Suppressor macrophage treated with lipopolysaccharide for 4 hours (primary cell): ENCODE measurements at regions not wholly inside any gene's neighbourhood (a gene's known extent, or its start where the extent isn't known, plus 50 kb on each side); places are given as distances from the start of the nearest gene placed in this dataset.

Experiments used
- DNase-seq: peaks from one replicate; pipeline ENCODE4 v3.0.0-alpha.2; 2020

DNA sequence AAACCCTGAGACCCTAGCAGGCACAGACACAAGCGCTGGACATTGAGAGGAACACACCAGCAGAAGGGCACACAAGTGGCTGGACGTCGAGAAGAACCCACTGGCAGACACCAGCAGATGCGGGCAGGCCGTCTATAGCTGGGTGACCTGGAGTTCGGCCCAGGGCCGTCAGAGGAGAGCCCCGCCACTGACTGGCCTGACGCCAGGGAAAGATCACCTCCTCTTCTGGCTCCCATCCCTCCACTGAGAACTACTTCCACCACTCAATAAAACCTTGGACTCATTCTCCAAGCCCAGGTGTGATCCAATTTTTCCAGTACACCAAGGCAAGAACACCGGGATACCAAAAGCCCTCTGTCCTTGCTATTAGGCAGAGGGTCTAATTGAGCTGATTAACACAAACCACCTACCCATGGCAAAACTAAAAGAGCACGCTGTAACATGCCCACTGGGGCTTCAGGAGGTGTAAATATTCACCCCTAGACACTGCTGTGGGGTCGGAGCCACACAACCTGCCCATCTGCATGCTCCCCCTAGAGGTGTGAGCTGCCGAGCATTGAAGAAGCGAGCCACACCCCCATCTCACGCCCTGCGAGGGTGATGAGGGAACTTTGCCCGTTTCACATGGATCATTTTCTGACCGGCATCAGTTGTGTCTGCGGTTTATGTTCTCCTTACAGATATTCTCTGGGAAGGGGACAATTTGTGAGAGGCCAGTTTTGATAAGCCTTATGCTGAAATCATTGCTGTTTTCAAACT lies 104.8 kb downstream of the HLX start:
- no peak for DNase-seq

DNA sequence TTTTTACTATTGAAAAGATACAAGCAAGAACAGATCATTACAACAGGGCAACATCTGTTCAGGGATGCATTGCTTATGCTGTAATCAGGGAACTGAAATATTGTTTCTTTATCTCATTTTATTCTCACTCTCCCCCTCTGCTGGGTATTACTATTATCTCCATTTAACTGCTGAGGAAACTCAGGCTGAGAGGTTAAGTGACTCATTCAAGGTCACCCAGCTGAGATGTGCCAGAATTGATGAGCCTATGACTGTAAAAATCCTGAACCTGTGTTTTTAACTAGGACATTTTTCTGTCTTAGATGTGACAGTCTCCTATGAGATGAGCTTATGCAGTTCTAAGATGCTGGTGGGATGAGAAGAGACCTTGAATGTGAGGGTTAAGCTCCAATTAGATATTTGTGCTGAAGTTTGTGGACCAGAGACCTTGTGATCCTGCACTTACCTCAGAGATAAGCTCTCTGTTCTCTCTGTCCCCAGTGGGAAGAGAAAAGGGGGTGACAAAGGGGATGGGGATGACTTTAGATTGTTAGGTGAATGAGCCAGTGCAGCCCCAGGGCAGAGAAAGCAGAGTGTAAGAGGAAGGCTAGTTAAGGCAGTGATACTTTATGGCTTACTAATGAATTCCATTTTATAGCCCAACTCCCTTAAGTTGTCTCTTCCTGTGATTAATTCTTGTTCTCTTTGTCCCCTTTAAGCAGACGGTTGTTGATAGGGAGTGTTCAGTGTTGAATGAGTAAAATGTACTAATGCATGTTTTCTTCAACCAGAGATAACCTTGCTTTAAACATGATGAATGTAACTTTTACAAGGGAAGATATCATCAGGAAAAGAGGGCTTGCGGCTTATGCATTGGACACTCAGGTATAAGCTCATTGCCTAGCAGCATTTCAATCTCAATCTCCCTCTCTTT lies 111.4 kb downstream of the HLX start:
- DNase-seq, result peak; percentile 58

DNA sequence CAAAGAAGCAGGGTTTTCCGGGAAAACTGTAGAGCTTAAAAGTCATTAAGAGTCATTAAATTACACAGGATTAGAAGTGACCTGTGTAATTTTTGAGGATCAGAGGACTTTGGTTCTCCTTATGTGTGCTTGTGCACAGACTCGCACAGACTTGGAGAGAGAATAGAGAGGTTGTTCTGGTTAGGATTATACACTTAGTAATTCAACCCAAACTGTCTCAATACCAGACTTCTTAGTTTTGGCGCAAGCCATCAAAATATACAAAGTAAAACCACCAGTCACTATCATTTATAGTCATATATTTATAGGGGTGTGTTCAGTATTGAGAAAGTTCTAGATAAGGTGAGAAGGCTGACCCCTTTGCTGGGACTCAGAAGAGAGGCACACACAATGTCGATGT lies 112.3 kb downstream of the HLX start:
- no peak for DNase-seq

DNA sequence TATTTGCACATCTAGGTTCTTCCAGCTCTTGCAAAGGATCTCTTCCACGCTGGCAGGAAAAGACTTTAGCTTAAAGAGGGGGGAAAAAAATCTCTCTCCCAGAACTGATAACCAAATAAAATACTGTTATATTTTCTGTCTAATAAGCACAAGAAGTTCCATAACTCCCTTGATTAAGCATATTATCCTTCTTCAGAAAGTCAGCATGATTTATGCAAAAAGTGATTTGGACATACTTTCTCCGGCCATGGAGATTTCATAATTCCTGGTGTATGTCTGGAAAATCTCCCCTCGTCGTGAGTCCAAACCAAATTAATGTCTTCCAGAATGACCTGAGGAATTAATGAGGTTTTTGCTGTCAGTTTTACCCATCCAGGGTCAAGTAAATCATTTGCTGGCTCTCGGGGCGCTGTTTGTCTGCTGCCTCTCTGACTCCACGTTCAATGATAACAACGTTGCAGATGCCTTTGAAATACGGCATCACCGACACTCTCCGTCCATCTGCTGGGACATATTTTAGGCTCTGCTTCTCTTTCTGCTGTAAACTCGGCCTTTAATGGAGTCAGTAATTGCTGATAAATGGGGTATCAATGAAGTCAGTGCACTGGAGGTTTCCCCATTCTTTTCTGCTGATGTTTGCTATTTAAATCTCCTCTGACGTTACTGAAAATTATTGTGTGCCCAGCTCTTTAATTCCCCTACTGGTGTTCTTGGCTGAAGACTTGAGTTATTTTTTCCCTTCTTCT lies 112.9 kb downstream of the HLX start:
- DNase-seq, result no peak

DNA sequence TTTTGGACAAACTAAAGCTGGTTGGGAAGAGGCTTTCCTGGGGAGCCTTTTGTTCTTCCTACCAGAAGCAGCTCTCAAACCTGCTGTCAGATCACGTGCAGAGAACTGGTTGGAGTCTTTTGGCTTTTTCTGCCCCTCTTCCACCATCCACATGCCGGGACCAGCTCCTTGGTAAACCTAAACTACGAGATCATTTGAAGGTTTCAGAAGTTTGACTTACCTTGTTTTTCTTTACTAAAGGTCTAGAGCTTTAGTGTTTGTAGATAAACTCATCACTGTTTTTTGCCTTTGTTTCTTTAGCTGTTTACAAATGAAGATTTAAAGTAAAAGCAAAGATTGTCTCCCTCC lies 113.4 kb downstream of the HLX start:
- no peak for DNase-seq

DNA sequence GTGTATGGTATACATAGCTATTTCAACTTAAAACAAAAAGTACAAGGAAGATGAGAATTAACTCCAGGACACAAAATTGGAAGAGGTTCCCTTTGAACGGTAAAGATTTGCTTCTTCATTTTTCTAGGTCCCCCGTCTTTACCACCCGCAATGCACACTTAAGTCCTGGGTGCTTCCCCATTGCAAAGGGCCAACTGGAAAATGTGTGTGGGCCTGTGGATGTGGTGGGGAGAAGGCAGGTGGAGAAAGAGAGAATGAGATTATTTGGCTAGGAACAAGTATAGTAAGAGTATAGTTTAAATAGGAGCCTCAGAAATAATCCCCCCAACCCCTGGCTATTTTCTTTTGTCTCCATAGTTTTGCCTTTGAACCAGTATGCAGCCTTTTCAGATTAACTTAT lies 115.4 kb downstream of the HLX start:
- no peak for DNase-seq

DNA sequence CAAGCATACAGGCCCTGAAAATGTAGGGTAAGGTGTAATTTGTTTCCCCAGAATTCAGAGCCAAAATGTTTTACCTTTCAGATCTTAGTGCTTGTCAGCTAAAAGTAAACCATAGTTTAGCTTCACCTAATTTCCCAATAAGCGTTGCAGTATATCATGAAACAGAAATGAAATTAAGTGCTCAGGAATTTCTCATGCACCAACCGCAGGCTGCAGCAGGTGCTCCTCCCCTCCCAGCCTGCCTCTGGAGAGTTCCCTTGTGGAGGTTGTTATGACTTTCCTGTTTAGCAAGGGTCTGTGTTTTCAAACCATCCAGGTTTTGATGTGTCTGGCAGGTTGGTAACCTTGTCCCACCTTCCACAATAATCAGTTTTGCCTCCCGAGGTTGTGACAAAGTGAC lies 118.5 kb downstream of the HLX start:
- no peak for DNase-seq

DNA sequence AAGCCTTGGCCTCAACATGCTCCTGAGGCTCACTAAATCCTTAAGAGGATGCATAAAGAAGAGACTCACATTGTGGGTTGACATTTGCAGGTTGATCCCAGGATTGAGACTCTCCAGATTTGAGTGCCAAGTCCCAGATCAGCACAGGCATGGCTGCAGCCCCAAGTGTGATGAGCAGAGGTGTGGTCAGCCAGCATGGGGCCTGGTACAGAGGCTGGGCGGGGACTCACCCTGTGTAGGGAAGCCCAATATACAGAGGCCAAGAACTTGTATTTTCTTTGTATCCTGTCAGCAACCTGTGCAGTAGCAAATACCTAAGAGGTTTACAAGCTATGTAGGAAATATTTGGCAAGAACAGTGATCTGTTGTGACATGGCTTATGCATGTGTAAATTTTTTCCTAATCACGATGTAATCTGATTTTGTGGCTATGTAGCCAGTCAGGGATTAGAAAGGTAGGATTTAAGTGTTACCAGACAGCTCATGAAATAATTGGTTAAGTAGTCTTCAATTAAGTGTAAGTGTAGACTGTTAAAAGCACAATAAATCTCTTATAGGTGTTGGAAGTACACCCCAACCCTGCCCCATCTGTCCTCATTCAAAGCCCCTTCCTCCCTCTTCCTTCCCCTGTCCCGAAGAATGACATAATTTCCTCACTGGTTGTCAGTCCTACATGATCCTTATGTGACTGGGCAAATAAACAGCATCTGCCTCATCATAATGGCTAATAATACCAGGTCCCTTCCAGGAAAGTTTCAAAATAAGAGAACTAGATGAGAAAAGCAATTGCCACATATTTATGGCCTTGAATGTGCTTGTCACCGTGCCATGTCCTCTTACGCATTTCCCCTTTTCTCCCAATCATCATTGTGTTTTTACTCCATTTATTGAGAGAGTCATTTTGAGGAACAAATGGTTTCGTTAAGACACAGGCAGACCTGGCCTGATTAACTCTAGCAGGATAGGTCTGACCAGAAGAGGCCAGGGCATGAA lies 120.9 kb downstream of the HLX start:
- DNase-seq, result peak; percentile 94

DNA sequence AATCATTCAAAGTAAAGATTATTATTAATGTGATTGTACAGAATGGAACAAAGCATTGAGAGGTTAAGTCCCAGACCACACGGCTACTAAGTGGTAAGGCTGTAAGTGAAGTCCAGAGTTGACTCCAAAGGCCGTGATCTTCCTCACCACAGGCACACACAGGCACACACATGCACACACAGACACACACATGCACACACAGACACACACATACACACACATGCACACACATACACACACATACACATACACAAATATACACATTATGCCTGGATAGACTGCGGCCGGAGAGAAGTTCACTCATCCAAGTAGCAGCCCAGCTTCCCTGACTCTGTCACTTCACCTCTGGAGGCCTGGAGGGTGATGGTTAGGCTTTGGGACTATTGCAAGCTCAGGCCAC lies 121.9 kb downstream of the HLX start:
- no peak for DNase-seq

DNA sequence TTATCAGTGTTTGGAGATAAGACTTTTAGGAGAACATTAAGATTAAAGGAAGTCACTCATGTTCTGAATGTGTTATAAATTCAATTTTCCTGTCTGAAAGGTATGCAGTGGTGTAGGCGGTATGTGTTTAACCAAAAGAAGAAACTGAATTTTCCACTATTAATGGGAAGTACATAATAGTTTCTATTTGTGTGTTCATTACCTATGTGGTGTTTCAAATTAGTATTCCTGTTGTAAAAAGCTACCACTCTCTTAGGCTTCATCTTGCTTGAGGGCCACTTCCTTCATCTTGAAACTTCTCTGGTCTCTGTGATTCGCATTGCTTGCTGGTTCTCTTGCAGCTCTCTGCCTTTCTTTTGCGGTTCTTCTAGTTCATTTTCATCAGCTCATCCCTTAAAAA lies 123.4 kb downstream of the HLX start:
- no peak for DNase-seq

DNA sequence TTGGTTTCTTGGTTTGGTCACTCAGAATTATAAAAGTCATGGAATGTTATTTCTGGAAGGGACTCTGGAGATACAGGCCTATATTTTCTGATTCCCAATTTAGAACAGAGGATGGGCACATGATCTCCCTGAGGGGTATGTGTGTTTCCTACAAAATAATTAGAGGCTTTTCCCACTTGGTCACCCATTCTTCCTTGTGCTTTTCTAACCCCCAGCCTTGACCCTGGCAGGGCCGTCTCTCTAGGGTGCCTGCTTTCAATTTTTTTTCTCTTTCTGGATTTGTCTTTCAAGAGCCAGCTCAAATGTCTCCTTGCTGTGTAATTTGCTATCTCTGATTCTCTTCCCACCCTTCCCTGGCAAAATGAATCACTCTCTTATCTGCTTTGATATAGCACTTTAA lies 131.9 kb downstream of the HLX start:
- DNase-seq, result no peak

DNA sequence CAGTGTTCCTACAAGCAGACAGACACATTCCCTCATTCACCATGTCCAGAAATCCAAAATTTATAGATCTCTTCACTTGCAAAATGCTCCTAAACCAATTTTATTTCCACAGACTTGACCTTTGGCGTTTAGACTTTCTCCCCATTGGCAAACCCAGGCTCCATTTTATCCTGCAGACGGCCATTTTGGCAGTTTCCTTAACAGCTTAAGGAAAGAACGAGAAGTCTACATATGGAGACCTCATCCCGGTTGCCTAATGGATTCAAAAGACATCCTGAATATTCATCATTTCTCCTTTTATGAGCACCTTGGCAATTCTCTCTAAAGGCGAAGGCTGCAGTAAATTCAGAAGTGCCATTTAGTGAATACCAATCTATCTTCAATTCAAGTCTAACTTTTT lies 132.9 kb downstream of the HLX start:
- no peak for DNase-seq

DNA sequence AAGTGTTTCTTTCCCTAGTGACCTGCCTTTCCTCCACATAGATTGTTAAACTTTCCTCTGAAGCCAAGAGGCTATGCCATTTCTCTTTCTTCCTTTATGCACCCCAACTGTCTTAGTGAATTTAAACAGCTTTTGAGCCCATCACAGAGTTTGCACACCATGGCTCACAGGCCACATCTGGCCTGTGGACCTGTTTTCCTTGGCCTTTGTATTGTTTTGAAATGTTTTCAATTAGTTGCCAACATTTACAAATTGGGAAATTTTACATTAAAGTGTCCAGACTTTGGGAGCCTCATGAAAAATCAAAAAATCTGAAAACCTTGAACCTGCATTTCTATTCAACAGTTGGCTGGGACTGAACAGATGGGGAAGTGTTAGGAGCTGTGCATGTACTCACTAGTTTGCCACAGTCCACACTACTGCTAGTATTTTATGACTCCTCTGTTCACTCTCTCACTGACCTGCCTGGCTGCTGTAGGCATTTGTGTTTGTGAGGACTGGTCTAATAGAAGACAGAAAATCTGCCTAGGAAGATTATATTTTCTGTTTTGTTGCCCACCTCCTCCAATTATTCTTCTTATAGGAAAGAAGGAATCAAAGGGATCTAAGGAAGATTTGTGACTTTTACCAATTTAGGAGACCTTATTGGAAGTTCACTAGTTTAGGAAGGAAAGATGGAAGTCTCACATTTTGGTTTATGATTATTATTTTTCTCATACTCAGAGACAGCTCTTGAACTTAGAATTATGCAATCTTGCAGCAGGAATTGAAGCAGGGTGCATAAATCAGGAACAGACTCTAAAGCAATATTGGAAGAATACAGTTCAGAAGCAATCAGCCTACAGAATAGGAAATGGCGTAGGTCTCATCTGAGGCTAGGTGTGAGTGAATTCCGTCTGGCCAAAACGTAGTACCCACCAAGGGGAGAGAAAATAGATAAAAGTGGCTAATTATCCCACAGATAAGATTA lies 134.7 kb downstream of the HLX start:
- DNase-seq, result peak; percentile 29

DNA sequence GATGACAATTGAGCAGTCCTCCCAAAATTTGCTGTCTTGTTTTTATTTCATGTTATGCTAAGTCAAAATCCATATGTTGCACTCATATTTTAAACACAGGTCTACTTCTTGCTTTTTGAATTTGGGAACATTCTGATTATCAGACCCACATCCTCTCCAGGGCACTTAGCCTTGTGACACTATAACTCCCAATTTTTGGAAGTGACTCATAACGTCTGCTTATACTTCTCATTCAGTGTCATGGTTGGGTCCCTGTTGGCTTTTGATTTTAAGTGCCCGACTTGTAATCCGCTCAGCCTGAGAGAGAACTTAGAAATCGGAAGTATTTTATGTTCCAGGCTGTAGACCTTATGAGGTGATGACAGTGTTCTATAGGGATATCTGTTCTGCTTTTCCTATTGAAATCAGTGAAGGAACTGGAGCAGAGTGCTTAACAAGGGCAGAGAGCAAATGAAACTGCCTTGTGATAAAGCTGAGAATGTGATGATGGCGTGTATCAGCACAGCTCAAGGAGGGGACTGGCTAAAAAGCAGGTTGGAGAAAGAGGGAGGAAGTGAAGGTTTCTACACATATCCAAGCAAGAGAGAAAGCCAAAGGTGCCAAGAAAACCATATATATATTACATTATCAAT lies 136.0 kb downstream of the HLX start:
- DNase-seq, result peak; percentile 45

DNA sequence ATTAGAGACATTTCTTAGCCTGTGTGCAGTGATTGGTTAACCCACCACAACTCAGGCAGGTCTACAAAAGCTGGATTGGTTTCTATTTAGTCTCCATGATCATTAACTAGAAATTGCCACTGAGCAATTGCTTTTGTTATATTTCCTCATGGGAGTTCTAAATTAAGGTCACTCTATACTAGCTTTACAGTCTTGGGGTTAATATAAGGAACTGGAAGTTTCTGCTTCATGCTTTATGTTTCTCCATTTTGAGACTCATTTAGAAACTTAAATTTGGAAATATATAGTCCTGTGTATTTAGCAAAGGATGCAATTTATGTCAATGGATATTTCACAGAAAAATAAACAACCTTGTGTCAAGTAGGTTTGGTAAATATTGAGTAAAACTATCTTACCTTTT lies 137.5 kb downstream of the HLX start:
- peak; percentile 73 for DNase-seq

DNA sequence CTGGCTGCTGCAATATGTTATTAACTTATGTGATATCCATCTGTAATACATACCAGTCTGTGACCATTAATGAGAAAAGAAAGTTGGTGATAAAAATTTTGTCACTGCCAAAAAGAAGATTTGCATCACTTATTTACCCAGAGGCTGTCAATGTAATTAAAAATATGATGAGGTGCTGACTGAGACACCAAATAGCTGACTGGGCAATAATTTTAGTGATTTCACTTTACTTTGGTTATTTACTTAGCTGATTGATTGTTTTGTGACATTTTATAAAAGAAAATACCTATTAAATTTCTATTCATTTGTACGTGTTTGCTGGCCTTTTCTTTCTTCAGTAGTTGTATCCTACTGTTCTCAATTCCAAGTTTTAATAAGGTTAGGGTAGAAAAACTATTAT lies 139.2 kb downstream of the HLX start:
- DNase-seq, result no peak

DNA sequence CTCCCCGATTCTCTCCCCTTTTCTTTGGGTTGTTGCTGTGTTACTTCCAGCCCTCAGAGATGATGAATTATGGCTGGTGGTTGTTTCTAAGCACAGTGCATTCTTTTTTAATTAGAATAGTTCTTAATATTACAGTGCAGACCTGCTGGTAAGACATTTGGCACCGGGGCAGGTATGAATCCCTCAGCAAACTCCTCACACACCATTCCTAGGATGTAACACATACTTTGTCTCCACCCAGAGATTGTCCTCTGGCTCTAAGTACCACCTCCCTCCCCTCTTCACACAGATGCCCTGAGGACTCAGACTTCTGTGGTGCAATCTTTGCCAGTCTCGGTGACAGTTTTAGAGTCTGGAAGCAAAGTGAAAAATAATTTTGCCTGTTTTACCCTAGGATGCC lies 143.1 kb downstream of the HLX start:
- no peak for DNase-seq

DNA sequence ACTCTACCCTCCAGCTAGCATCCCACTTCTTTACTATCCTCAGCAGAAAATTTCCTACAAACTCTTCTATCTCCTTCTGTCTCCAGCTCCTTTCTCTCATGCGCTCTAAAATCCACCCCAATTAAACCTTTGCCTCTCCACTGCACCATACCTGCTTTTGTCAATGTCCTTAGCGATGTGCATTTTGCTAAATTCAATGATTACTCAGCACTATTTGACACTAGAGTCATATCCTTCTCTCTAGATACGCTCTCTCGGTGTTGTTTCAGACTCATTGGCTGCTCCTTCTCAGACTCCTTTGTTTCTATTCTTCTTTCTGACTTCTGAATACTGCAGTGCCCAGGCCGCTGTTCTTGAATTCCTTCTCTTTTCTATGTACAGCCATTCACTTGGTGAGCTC lies 144.2 kb downstream of the HLX start:
- DNase-seq, result no peak

DNA sequence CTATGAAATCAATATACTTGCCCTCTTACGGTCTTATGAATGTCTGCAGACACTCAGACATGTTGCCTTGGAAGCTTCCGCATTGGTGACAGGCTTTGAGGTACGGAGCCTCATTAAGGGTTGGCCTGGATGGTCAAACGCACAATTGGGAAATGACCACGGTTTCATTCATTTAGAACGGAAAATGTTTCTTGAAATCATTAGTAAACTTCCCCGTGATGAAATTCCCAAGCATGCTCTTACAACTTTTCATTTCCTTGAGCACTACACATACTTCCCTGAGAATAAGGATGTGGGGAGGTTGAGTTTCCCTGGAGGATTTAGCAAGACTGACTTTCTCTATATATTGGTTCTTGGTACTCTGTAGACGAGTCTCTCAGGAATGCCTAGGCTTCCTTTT lies 146.3 kb downstream of the HLX start:
- peak; percentile 55 for DNase-seq

DNA sequence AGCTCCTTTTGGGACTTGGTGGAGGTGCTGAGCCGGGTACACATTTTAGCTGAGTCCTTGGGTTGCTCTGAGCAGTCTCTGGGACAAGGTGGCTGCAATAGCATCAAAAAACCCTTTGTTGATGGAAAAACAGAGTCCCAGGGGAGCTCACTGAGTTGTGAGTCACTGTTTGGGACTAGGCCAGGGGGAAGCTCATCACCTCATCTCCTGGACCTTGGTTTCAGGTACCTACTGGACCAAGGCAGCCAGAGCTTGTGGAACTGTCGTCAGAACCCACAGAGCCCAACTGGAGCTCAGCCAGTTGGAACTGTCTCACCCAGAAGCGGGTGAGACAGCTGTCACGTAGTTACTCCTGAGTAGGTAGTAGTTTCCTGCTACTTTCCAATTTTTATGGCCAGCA lies 146.7 kb downstream of the HLX start:
- no peak for DNase-seq
